ENCODE measurements at regions not wholly inside any gene's neighbourhood (a gene's known extent, or its start where the extent isn't known, plus 50 kb on each side); places are given as distances from the start of the nearest gene placed in this dataset.

- no peak overlapping the region for H2AFZ ChIP-seq (ENCODE audit: low read depth, low read length)
- no peak overlapping the region for H3K9ac ChIP-seq (ENCODE audit: insufficient read depth in 1 of 2, low read depth in 2 of 2, low read length in 2 of 2)
- no peaks in the 10 kb centered on the region for H3K79me2 ChIP-seq (ENCODE audit: control insufficient read depth, insufficient read depth, low read length)
- CTCF ChIA-PET (ENCODE audit: low intra/inter-chr PET ratio): interaction anchor here (0.6 to 0.7 kb wide), 3 partner anchors 8 to 20 kb away, joined by 3 to 4 read pairs (median 4); no protein-coding TSS in a partner anchor
- TF ChIP-seq NBN (IDR thresholded peaks at IDR 0.05; ENCODE audit: low read depth) (no peak), KLF10 (CRISPR knock-in tag; IDR thresholded peaks at IDR 0.05) (no peak), HCFC1 (IDR thresholded peaks at IDR 0.05; ENCODE audit: low read depth, low read length) (no peak), ZNF41 (CRISPR knock-in tag; conservative IDR thresholded peaks at IDR 0.05) (no peak), TSC22D4 (tag; IDR thresholded peaks at IDR 0.05) (no peak), MEIS2 (IDR thresholded peaks at IDR 0.05; ENCODE audit: partially characterized antibody) (no peak), BHLHE40 (IDR thresholded peaks at IDR 0.05; ENCODE audit: low read length) (no peak), SMAD4 (CRISPR knock-in tag; conservative IDR thresholded peaks at IDR 0.05) (no peak), PRDM10 (IDR thresholded peaks at IDR 0.05; ENCODE audit: partially characterized antibody) (no peak), HDAC8 (tag; IDR thresholded peaks at IDR 0.05) (no peak), DNMT1 (IDR thresholded peaks at IDR 0.05) (no peak), HINFP (tag; conservative IDR thresholded peaks at IDR 0.05; ENCODE audit: low read depth) (no peak), GTF2A2 (tag; IDR thresholded peaks at IDR 0.05) (no peak), FOXA1 (IDR thresholded peaks at IDR 0.05; ENCODE audit: borderline replicate concordance) (no peak), RBM25 (IDR thresholded peaks at IDR 0.05; ENCODE audit: low read depth, low read length, severe bottlenecking) (no peak)
- intact Hi-C loops (cut with micrococcal nuclease): no loop called here
- peaks cover 6 to 26% of the 10 kb centered on the region in 2 experiments; a peak in 4 of 5 replicates for H3K27me3 ChIP-seq (ENCODE audit: control insufficient read depth in 2 of 2, insufficient read depth in 2 of 2, low read length in 2 of 2)
- no peaks in the 10 kb centered on the region for H3K36me3 ChIP-seq (ENCODE audit: control insufficient read depth, insufficient read depth, low read length)
- no peaks in the 10 kb centered on the region for H4K20me1 ChIP-seq (replicated peaks; ENCODE audit: control insufficient read depth, insufficient read depth, low read length)
- no peak overlapping the region for H3K27ac ChIP-seq (ENCODE audit: extremely low read depth, low read depth, low read length)
- no peaks in the 10 kb centered on the region for H3K9me3 ChIP-seq (replicated peaks; ENCODE audit: control insufficient read depth, insufficient read depth, low read depth, low read length)
- no peak overlapping the region for H3K4me3 ChIP-seq
- H3K4me2 ChIP-seq (ENCODE audit: insufficient read depth, low read length): no peak overlapping the region
- H3K4me1 ChIP-seq (replicated peaks in 1 of 2; ENCODE audit: control insufficient read depth in 2 of 2, insufficient read depth in 2 of 2, low read length in 2 of 2): no peaks in the 10 kb centered on the region
- POLR2A ChIA-PET: no interaction called here
- in situ Hi-C loops (cut with MboI): no loop called here
- no peak for FAIRE-seq
- no peak for ATAC-seq
- BruUV-seq (replicated peaks): no TSS peak
- no peaks in the 10 kb centered on the region for H3K9me1 ChIP-seq (ENCODE audit: control insufficient read depth, insufficient read depth, low read length)
- DNase-seq (ENCODE audit: extremely low read depth in 1 of 4, low spot score in 3 of 4): no peak
Measured at GRCh38 chr1:171420810-171421209, 64.5 kb upstream of the PRRC2C start.
